Heart left ventricle (tissue), 16 donors: ENCODE measurements at regions not wholly inside any gene's neighbourhood (a gene's known extent, or its start where the extent isn't known, plus 50 kb on each side); places are given as distances from the start of the nearest gene placed in this dataset.

Experiments
- ATAC-seq, 4 donors: fragments of 200-7000 bp; cut with Tn5 transposase; one replicate each; pipeline ENCODE4 v1.9.1; 2020 to 2022; ENCODE audit warnings: moderate library complexity in 4 of 4, mild to moderate bottlenecking in 3 of 4, moderate number of reproducible peaks in 1 of 4
- DNase-seq, 5 donors: peaks; one replicate each; pipeline ENCODE4 v3.0.0-alpha.2; 2020
- H3K27ac ChIP-seq, 12 donors: fragments of 200-600 bp; sonication (generic) in 4 of 12; one replicate each; pipeline versions ENCODE4 v1.5.0 to v1.8.0; 2016 to 2022; ENCODE audit warnings: mild to moderate bottlenecking in 2 of 12
- H3K27me3 ChIP-seq, 9 donors: fragments of 200-600 bp; sonication (generic) in 2 of 9; one replicate each; pipeline versions ENCODE4 v1.5.1 to v1.8.0; 2016 to 2022; ENCODE audit warnings: mild to moderate bottlenecking in 3 of 9
- H3K36me3 ChIP-seq, 9 donors: fragments of 200-600 bp; sonication (generic) in 2 of 9; one replicate each; pipeline versions ENCODE4 v1.5.0 to v1.8.0; 2018 to 2022; ENCODE audit warnings: mild to moderate bottlenecking in 2 of 9
- H3K4me1 ChIP-seq, 12 donors: fragments of 200-600 bp; sonication (generic) in 4 of 12; one replicate each; pipeline versions ENCODE4 v1.5.0 to v1.8.0; 2016 to 2022; ENCODE audit warnings: mild to moderate bottlenecking in 3 of 12
- H3K4me3 ChIP-seq, 12 donors: fragments of 200-600 bp; sonication (generic) in 4 of 12; one replicate each; pipeline versions ENCODE4 v1.5.0 to v1.8.0; 2017 to 2022; ENCODE audit warnings: mild to moderate bottlenecking in 9 of 12, moderate library complexity in 4 of 12
- H3K9me3 ChIP-seq, 12 donors: fragments of 200-600 bp; sonication (generic) in 4 of 12; one replicate each; pipeline versions ENCODE4 v1.5.0 to v1.8.0; 2016 to 2022; ENCODE audit warnings: mild to moderate bottlenecking in 1 of 12
- POLR2A ChIP-seq, 2 donors: fragments of 450-650 bp; IDR thresholded peaks; one replicate each; pipeline ENCODE4 v1.6.1; 2017; ENCODE audit warnings: antibody characterized with exemption in 2 of 2, mild to moderate bottlenecking in 2 of 2, moderate library complexity in 2 of 2
- whole genome bisulfite sequencing, 4 donors: extraction: QIAGEN DNeasy Blood & Tissue Kit in 2 of 4; methylation state at CpG; one replicate each; pipeline versions ENCODE4 v1.1.5 to v1.1.7; 2013 to 2018; 5-methylcytosine and 5-hydroxymethylcytosine counted together
- intact Hi-C, 10 donors: fragments of 100-400 bp; cut with DNase I; formaldehyde crosslinking; loops; one replicate each; pipeline versions ENCODE4 v1.11.1 to v1.14.2; 2022
- TF ChIP-seq, protein P1 (sequence below), 12 donors: fragments of 200-600 bp; sonication (generic) in 4 of 12; IDR thresholded peaks; one replicate each; pipeline versions ENCODE4 v1.5.0 to v1.8.0; 2018 to 2022; ENCODE audit warnings: antibody characterized with exemption in 12 of 12, mild to moderate bottlenecking in 5 of 12
- donor health status: ischemic (EF 13 %, LVEDD 7.1; RV severe dilation, severe dysfunction).
- donor health status: healthy with polysubstance abuse.
- donor health status: DM: no; HTN: yes; CAD: no.
- donor health status: DM: no; HTN: no; CAD: no.
- donor health status: ischemic (EF 25% LVEDD 6.9; RV normal size, moderate dysfunction).
- donor health status: ischemic (EF 25% LVEDD 5.7; RV mildly dilated, moderate dysfunction).
- donor health status: healthy.
- donor health status: DM: yes; HTN: yes; CAD: no.
- donor health status: ischemic (EF 35%, LVEDD 5.7; RV mildly dilated, moderate dysfunction).
- donor health status: nonischemic (EF 11% LVEDD 7.7; RV severe dilation, severe dysfunction).
- donor health status: DM: yes; HTN: yes; CAD: no.
- donor health status: PGD.
- donor health status: ischemic (EF 29% LVEDD 5.4; RV normal size, mild dysfunction).
- donor health status: nonischemic (EF 23%, LVEDD 6.1; RV moderate dilation, normal function).

DNA sequence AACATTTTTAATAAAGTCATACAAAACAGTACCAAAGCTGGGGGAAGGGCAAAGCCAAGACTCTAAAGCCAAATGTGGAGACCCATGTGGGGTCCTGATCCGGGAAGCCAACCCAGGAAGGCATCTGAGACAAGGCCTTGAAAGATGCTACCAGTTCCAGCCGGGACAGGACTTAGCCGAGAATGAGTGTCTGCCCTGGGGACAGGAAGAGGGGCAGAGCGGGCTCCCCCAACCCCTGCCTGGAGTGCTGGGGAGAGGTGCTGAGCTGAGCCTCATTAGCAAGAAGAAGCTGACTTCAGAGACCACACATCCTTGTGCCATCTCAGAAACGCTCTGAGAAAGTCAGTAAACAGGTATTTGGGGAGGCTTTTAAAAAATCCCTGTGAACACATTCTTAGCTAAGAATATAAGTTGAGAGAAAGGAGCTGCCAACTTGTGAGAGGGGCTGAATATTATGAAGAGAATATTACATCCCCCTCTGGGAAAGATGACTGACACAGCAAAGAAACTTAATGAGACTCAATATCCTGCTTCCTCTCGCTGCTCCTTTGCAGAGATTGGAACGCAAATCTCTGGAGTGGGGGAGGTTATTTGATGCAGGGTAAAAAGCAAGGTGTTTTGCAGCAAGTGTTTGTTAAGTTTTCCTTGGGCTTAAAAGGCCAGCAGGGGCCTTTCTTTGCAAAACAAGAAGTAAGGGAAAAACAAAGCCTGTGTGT, 103.3 kb upstream of the KCND3 start:
- no peak overlapping the region for H3K4me3 ChIP-seq
- ATAC-seq (no peak), DNase-seq (no peak)
- no peak overlapping the region for H3K27ac ChIP-seq
- WGBS, 4 donors: 27 to 42% (median 30%) methylated on average over 7 of the region's 7 CpGs
- no peaks in the 10 kb centered on the region for H3K36me3 ChIP-seq
- intact Hi-C loops: loop anchor here in 1 of 10 donors (10.0 kb wide), 1 partner anchor 78 kb away; no protein-coding TSS in a partner anchor
- H3K9me3 ChIP-seq: no peaks in the 10 kb centered on the region
- TF ChIP-seq, protein P1, sequence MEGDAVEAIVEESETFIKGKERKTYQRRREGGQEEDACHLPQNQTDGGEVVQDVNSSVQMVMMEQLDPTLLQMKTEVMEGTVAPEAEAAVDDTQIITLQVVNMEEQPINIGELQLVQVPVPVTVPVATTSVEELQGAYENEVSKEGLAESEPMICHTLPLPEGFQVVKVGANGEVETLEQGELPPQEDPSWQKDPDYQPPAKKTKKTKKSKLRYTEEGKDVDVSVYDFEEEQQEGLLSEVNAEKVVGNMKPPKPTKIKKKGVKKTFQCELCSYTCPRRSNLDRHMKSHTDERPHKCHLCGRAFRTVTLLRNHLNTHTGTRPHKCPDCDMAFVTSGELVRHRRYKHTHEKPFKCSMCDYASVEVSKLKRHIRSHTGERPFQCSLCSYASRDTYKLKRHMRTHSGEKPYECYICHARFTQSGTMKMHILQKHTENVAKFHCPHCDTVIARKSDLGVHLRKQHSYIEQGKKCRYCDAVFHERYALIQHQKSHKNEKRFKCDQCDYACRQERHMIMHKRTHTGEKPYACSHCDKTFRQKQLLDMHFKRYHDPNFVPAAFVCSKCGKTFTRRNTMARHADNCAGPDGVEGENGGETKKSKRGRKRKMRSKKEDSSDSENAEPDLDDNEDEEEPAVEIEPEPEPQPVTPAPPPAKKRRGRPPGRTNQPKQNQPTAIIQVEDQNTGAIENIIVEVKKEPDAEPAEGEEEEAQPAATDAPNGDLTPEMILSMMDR (IDR thresholded peaks at IDR 0.05): no peak
- TF ChIP-seq POLR2A (IDR thresholded peaks at IDR 0.05): no peak
- H3K27me3 ChIP-seq: peaks cover 0 to 3% (median 0%) of the 10 kb centered on the region in 9 donors
- no peaks in the 10 kb centered on the region for H3K4me1 ChIP-seq

GRCh38 chr1:112093372-112093694, 103.9 kb upstream of the KCND3 start:
- intact Hi-C loops: loop anchor here in 1 of 10 donors (10.0 kb wide), 1 partner anchor 79 kb away; no protein-coding TSS in a partner anchor
- ATAC-seq: no peak
- no peak for DNase-seq
- Histone ChIP-seq H3K4me3 (no peak overlapping the region), H3K36me3 (no peaks in the 10 kb centered on the region), H3K27ac (no peak overlapping the region), H3K9me3 (no peaks in the 10 kb centered on the region), H3K27me3 (peaks cover 0 to 3% (median 0%) of the 10 kb centered on the region in 9 donors), H3K4me1 (no peaks in the 10 kb centered on the region)
- TF ChIP-seq, protein P1 (IDR thresholded peaks at IDR 0.05): no peak
- TF ChIP-seq POLR2A (IDR thresholded peaks at IDR 0.05): no peak
- WGBS, 4 donors: 26 to 35% (median 34%) methylated on average over 1 of the region's 1 CpG

GRCh38 chr1:112099979-112100378, 110.5 kb upstream of the KCND3 start:
- DNase-seq: no peak
- Histone ChIP-seq H3K27me3 (no peaks in the 10 kb centered on the region), H3K4me3 (no peak overlapping the region), H3K9me3 (peaks cover 0 to 21% (median 3%) of the 10 kb centered on the region in 12 donors), H3K27ac (no peak overlapping the region), H3K36me3 (no peaks in the 10 kb centered on the region), H3K4me1 (no peaks in the 10 kb centered on the region)
- 57 to 73% (median 65%) methylated on average over 2 of the region's 2 CpGs for WGBS, 4 donors
- TF ChIP-seq POLR2A (IDR thresholded peaks at IDR 0.05): no peak
- TF ChIP-seq, protein P1 (IDR thresholded peaks at IDR 0.05): no peak
- no peak for ATAC-seq
- intact Hi-C loops: loop anchor here in 1 of 10 donors (10.0 kb wide), 1 partner anchor 85 kb away; no protein-coding TSS in a partner anchor

DNA sequence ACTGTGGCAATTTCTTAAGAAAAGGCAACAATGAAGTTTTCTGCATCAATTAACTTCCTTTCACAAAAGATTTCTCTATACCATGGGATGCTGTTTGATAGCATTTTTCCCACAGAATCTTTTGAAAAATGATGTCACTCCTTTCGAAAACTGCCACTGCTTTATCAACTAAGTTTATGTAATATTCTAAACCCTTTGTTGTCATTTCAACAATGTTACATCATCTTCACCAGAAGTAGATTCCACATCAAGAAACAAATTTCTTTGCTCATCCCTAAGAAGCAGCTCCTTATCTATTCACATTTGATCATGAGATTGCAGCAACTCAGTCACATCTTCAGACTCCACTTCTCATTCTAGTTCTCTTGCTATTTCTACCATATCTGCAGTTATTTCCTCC, 116.1 kb upstream of the KCND3 start:
- Histone ChIP-seq H3K27me3 (no peaks in the 10 kb centered on the region), H3K4me3 (no peak overlapping the region), H3K4me1 (no peaks in the 10 kb centered on the region), H3K9me3 (peaks cover 0 to 42% (median 9%) of the 10 kb centered on the region in 12 donors), H3K36me3 (no peaks in the 10 kb centered on the region), H3K27ac (no peak overlapping the region)
- 80 to 93% (median 82%) methylated on average over 1 of the region's 1 CpG for WGBS, 4 donors
- intact Hi-C loops: no loop called here
- no peak for DNase-seq
- ATAC-seq: no peak
- TF ChIP-seq, protein P1 (IDR thresholded peaks at IDR 0.05): no peak
- TF ChIP-seq POLR2A (IDR thresholded peaks at IDR 0.05): no peak
